Upper lobe of left lung (tissue), 6 donors: ENCODE measurements at regions not wholly inside any gene's neighbourhood (a gene's known extent, or its start where the extent isn't known, plus 50 kb on each side); places are given as distances from the start of the nearest gene placed in this dataset.

Source experiments
- ATAC-seq, 2 donors: fragments of 200-7000 bp; cut with Tn5 transposase; one replicate each; pipeline ENCODE4 v1.9.1; 2022; ENCODE audit warnings: mild to moderate bottlenecking in 2 of 2, moderate library complexity in 2 of 2; ENCODE audit not compliant: low FRiP score in 2 of 2
- DNase-seq, 2 donors: peaks; one replicate each; pipeline ENCODE4 v3.0.0-alpha.2; 2019 to 2020
- H3K27ac ChIP-seq, 4 donors: fragments of 200-600 bp; sonication (generic); one replicate each; pipeline ENCODE4 v1.5.1; 2016 to 2019
- H3K27me3 ChIP-seq, 4 donors: fragments of 200-600 bp; sonication (generic); one replicate each; pipeline ENCODE4 v1.5.1; 2017 to 2019
- H3K36me3 ChIP-seq, 4 donors: fragments of 200-600 bp; sonication (generic); one replicate each; pipeline ENCODE4 v1.5.1; 2016 to 2019
- H3K4me1 ChIP-seq, 4 donors: fragments of 200-600 bp; sonication (generic); one replicate each; pipeline ENCODE4 v1.5.1; 2018 to 2019
- H3K4me3 ChIP-seq, 4 donors: fragments of 200-600 bp; sonication (generic); one replicate each; pipeline ENCODE4 v1.5.1; 2017 to 2019; ENCODE audit warnings: mild to moderate bottlenecking in 2 of 4, moderate library complexity in 1 of 4
- H3K9me3 ChIP-seq, 4 donors: fragments of 200-600 bp; sonication (generic); one replicate each; pipeline ENCODE4 v1.5.1; 2018 to 2019
- EP300 ChIP-seq, 4 donors: sonication (generic); formaldehyde crosslinking; IDR thresholded peaks; one replicate each; pipeline ENCODE4 v1.5.1; 2017; ENCODE audit warnings: antibody characterized with exemption in 4 of 4, control low read depth in 2 of 4
- POLR2A ChIP-seq, 4 donors: fragments of 450-650 bp; IDR thresholded peaks; one replicate each; pipeline ENCODE4 v1.5.1; 2016 to 2017; ENCODE audit warnings: antibody characterized with exemption in 4 of 4, mild to moderate bottlenecking in 2 of 4
- POLR2AphosphoS5 ChIP-seq, 2 donors: sonication (generic); formaldehyde crosslinking; IDR thresholded peaks; one replicate each; pipeline ENCODE4 v1.5.1; 2017; ENCODE audit warnings: antibody characterized with exemption in 2 of 2
- WGBS, 2 donors: methylation state at CpG; one replicate each; pipeline ENCODE4 v1.1.5; 2017 to 2018; 5-methylcytosine and 5-hydroxymethylcytosine counted together
- TF ChIP-seq, protein P1 (sequence below), 6 experiments: fragments of 450-650 bp in 4 of 6; fragments of 200-600 bp in 2 of 6; sonication (generic) in 2 of 6; IDR thresholded peaks; one replicate each; pipeline ENCODE4 v1.5.1; 2016 to 2019; ENCODE audit warnings: antibody characterized with exemption in 6 of 6
- donor health status: DM: no; HTN: no; CAD: no; lungs with moderate emphysema.
- donor health status: DM: no; HTN: yes; CAD: no; lungs with severe emphysema.

GRCh38 chr20:60070791-60071190 lies 112.6 kb downstream of the CDH26 start:
- Histone ChIP-seq H3K27ac (no peak overlapping the region), H3K27me3 (no peaks in the 10 kb centered on the region), H3K9me3 (no peaks in the 10 kb centered on the region), H3K4me3 (no peak overlapping the region), H3K36me3 (no peaks in the 10 kb centered on the region), H3K4me1 (no peaks in the 10 kb centered on the region)
- ATAC-seq: no peak
- TF ChIP-seq EP300 (IDR thresholded peaks at IDR 0.05): no peak
- TF ChIP-seq POLR2AphosphoS5 (IDR thresholded peaks at IDR 0.05): no peak
- TF ChIP-seq, protein P1, sequence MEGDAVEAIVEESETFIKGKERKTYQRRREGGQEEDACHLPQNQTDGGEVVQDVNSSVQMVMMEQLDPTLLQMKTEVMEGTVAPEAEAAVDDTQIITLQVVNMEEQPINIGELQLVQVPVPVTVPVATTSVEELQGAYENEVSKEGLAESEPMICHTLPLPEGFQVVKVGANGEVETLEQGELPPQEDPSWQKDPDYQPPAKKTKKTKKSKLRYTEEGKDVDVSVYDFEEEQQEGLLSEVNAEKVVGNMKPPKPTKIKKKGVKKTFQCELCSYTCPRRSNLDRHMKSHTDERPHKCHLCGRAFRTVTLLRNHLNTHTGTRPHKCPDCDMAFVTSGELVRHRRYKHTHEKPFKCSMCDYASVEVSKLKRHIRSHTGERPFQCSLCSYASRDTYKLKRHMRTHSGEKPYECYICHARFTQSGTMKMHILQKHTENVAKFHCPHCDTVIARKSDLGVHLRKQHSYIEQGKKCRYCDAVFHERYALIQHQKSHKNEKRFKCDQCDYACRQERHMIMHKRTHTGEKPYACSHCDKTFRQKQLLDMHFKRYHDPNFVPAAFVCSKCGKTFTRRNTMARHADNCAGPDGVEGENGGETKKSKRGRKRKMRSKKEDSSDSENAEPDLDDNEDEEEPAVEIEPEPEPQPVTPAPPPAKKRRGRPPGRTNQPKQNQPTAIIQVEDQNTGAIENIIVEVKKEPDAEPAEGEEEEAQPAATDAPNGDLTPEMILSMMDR (IDR thresholded peaks at IDR 0.05): no peak
- no peak for TF ChIP-seq POLR2A (IDR thresholded peaks at IDR 0.05)
- DNase-seq: no peak
- WGBS, 2 donors: 83 to 86% methylated on average over 4 of the region's 4 CpGs

- TF ChIP-seq, protein P1 (IDR thresholded peaks at IDR 0.05): no peak
- TF ChIP-seq POLR2AphosphoS5 (IDR thresholded peaks at IDR 0.05) (no peak), EP300 (IDR thresholded peaks at IDR 0.05) (no peak), POLR2A (IDR thresholded peaks at IDR 0.05) (no peak)
- Histone ChIP-seq H3K27ac (no peak overlapping the region), H3K36me3 (no peaks in the 10 kb centered on the region), H3K9me3 (no peaks in the 10 kb centered on the region), H3K4me1 (no peaks in the 10 kb centered on the region), H3K27me3 (no peaks in the 10 kb centered on the region), H3K4me3 (no peak overlapping the region)
- ATAC-seq: no peak
- WGBS, 2 donors: 72 to 73% methylated on average over 2 of the region's 2 CpGs
- DNase-seq: no peak
These were observed 113.7 kb downstream of the CDH26 start for GRCh38 chr20:60071965-60072364.

DNA sequence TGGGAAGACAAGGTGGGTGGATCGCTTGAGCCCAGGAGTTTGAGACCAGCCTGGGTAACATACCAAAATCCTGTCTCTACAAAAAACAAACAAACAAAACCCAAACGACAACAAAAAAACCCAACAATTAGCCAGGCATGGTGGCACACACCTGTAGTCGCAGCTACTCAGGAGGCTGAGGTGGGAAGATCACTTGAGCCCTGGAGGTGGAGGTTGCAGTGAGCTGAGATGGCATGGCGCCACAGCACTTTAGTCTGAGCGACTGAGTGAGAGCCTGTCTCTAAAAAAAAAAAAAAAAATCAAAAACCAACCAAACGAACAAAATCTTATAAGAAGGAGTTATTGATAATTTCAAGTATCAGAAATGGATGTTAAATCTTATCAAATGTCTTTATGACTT lies 114.9 kb downstream of the CDH26 start:
- no peaks in the 10 kb centered on the region for H3K9me3 ChIP-seq
- ATAC-seq: no peak
- WGBS, 2 donors: 91 to 92% methylated on average over 6 of the region's 6 CpGs
- H3K4me1 ChIP-seq: peaks cover 0 to 2% (median 0%) of the 10 kb centered on the region in 4 donors
- TF ChIP-seq POLR2AphosphoS5 (IDR thresholded peaks at IDR 0.05): no peak
- TF ChIP-seq EP300 (IDR thresholded peaks at IDR 0.05): no peak
- TF ChIP-seq POLR2A (IDR thresholded peaks at IDR 0.05): no peak
- TF ChIP-seq, protein P1 (IDR thresholded peaks at IDR 0.05): no peak
- H3K4me3 ChIP-seq: no peak overlapping the region
- H3K36me3 ChIP-seq: no peaks in the 10 kb centered on the region
- DNase-seq: no peak
- no peaks in the 10 kb centered on the region for H3K27me3 ChIP-seq
- no peak overlapping the region for H3K27ac ChIP-seq

- Histone ChIP-seq H3K4me3 (no peak overlapping the region), H3K27me3 (no peaks in the 10 kb centered on the region), H3K36me3 (no peaks in the 10 kb centered on the region), H3K4me1 (peaks cover 0 to 6% (median 0%) of the 10 kb centered on the region in 4 donors), H3K27ac (no peak overlapping the region), H3K9me3 (no peaks in the 10 kb centered on the region)
- ATAC-seq (no peak), DNase-seq (no peak)
- 69 to 78% methylated on average over 5 of the region's 5 CpGs for WGBS, 2 donors
- TF ChIP-seq POLR2AphosphoS5 (IDR thresholded peaks at IDR 0.05): no peak
- TF ChIP-seq, protein P1 (IDR thresholded peaks at IDR 0.05): no peak
- TF ChIP-seq POLR2A (IDR thresholded peaks at IDR 0.05): no peak
- no peak for TF ChIP-seq EP300 (IDR thresholded peaks at IDR 0.05)
These were observed 115.3 kb downstream of the CDH26 start for GRCh38 chr20:60073504-60073903.

DNA sequence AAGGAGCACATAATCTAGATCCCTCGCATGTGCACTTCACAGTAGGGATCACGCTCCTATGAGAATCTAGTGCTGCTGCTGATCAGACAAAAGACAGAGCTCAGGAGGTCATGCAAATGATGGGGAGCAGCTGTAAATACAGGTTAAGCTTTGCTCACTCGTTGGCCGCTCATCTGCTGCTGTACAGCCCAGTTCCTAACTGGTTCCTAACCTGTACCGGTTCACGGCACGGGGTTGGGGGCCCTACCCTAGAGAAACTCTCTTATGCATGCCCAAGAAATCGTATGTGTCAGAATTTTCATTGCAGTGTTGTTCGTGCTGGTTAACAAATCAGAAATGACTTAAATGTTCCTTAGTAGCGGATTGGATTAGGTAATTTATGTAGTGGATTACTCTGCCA lies 116.1 kb downstream of the CDH26 start:
- ATAC-seq: no peak
- no peak for TF ChIP-seq POLR2AphosphoS5 (IDR thresholded peaks at IDR 0.05)
- no peak for TF ChIP-seq EP300 (IDR thresholded peaks at IDR 0.05)
- TF ChIP-seq POLR2A (IDR thresholded peaks at IDR 0.05): no peak
- TF ChIP-seq, protein P1 (IDR thresholded peaks at IDR 0.05): no peak
- 85 to 92% methylated on average over 8 to 10 of the region's 10 CpGs for WGBS, 2 donors
- DNase-seq: no peak
- no peaks in the 10 kb centered on the region for H3K9me3 ChIP-seq
- peaks cover 0 to 9% (median 0%) of the 10 kb centered on the region in 4 donors for H3K4me1 ChIP-seq
- H3K4me3 ChIP-seq: no peak overlapping the region
- no peaks in the 10 kb centered on the region for H3K27me3 ChIP-seq
- no peak overlapping the region for H3K27ac ChIP-seq
- H3K36me3 ChIP-seq: no peaks in the 10 kb centered on the region
